SU-DHL-6 (cell line): ENCODE measurements at regions not wholly inside any gene's neighbourhood (a gene's known extent, or its start where the extent isn't known, plus 50 kb on each side); places are given as distances from the start of the nearest gene placed in this dataset.

Source experiments
- EZH2phosphoT487 ChIP-seq: fragments of 200-600 bp; sonication (generic), shearing (Covaris generic); conservative IDR thresholded peaks from 2 replicates; pipeline ENCODE4 v1.6.1; 2018; ENCODE audit warnings: mild to moderate bottlenecking, antibody characterized with exemption, low read length, moderate library complexity, mixed read lengths
- TF ChIP-seq, protein P1 (sequence below): fragments of 200-600 bp; sonication (generic); IDR thresholded peaks from one replicate; pipeline ENCODE4 v1.5.1; 2017; ENCODE audit warnings: antibody characterized with exemption, mild to moderate bottlenecking, low read length, moderate library complexity; ENCODE audit not compliant: insufficient read depth, poor library complexity, severe bottlenecking

- TF ChIP-seq, protein P1, sequence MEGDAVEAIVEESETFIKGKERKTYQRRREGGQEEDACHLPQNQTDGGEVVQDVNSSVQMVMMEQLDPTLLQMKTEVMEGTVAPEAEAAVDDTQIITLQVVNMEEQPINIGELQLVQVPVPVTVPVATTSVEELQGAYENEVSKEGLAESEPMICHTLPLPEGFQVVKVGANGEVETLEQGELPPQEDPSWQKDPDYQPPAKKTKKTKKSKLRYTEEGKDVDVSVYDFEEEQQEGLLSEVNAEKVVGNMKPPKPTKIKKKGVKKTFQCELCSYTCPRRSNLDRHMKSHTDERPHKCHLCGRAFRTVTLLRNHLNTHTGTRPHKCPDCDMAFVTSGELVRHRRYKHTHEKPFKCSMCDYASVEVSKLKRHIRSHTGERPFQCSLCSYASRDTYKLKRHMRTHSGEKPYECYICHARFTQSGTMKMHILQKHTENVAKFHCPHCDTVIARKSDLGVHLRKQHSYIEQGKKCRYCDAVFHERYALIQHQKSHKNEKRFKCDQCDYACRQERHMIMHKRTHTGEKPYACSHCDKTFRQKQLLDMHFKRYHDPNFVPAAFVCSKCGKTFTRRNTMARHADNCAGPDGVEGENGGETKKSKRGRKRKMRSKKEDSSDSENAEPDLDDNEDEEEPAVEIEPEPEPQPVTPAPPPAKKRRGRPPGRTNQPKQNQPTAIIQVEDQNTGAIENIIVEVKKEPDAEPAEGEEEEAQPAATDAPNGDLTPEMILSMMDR = no peak
- no peak for TF ChIP-seq EZH2phosphoT487
These were observed 92.6 kb upstream of the MAPK10 start for GRCh38 chr4:86452422-86452891.
